ENCODE measurements at regions not wholly inside any gene's neighbourhood (a gene's known extent, or its start where the extent isn't known, plus 50 kb on each side); places are given as distances from the start of the nearest gene placed in this dataset.

- no peak for DNase-seq
- intact Hi-C loops (cut with DNase I; ENCODE audit: low total_unique reads): no loop called here
- no peak overlapping the region for H3K4me3 ChIP-seq
Observed at GRCh38 chr16:64892835-64893785, 228.8 kb downstream of the CDH11 start.

GRCh38 chr16:64889446-64889845 lies 232.4 kb downstream of the CDH11 start:
- no peaks in the 10 kb centered on the region for H3K9me3 ChIP-seq
- DNase-seq: no peak
- TF ChIP-seq CTCF (IDR thresholded peaks at IDR 0.05) (no peak), EP300 (IDR thresholded peaks at IDR 0.05; ENCODE audit: low read depth) (no peak), POLR2AphosphoS5 (IDR thresholded peaks at IDR 0.05) (no peak), POLR2A (IDR thresholded peaks at IDR 0.05) (no peak)
- in situ Hi-C loops (cut with MboI; ENCODE audit: low pct_ligation_motif_present in 1 of 4, low pct_unique_long_range_greater_than_20kb in 1 of 4, low sequenced_read_pairs in 3 of 4): loop anchor here in 1 of 4 donors (25.0 kb wide), 1 partner anchor 102 kb away; no protein-coding TSS in a partner anchor
- no peaks in the 10 kb centered on the region for H3K4me1 ChIP-seq
- intact Hi-C loops (cut with DNase I; ENCODE audit: low total_unique reads): no loop called here
- no peak overlapping the region for H3K4me3 ChIP-seq
- H3K36me3 ChIP-seq: no peaks in the 10 kb centered on the region
- no peaks in the 10 kb centered on the region for H3K27me3 ChIP-seq
- H3K27ac ChIP-seq: no peak overlapping the region
- 74 to 82% methylated on average over 2 of the region's 2 CpGs for WGBS, 2 donors (ENCODE audit: low coverage in 1 of 2)

More at GRCh38 chr16:64892835-64893785, 228.8 kb downstream of the CDH11 start:
- Histone ChIP-seq H3K27me3 (no peaks in the 10 kb centered on the region), H3K36me3 (no peaks in the 10 kb centered on the region), H3K9me3 (no peaks in the 10 kb centered on the region), H3K4me1 (no peaks in the 10 kb centered on the region), H3K27ac (no peak overlapping the region)
- in situ Hi-C loops (cut with MboI; ENCODE audit: low pct_ligation_motif_present in 1 of 4, low pct_unique_long_range_greater_than_20kb in 1 of 4, low sequenced_read_pairs in 3 of 4): loop anchor here in 1 of 4 donors (25.0 kb wide), 1 partner anchor 106 kb away; no protein-coding TSS in a partner anchor
- TF ChIP-seq CTCF (IDR thresholded peaks at IDR 0.05): no peak
- no peak for TF ChIP-seq POLR2AphosphoS5 (IDR thresholded peaks at IDR 0.05)
- TF ChIP-seq EP300 (IDR thresholded peaks at IDR 0.05; ENCODE audit: low read depth): no peak
- no peak for TF ChIP-seq POLR2A (IDR thresholded peaks at IDR 0.05)
- 50 to 60% methylated on average over 11 of the region's 11 CpGs for WGBS, 2 donors (ENCODE audit: low coverage in 1 of 2)

DNA sequence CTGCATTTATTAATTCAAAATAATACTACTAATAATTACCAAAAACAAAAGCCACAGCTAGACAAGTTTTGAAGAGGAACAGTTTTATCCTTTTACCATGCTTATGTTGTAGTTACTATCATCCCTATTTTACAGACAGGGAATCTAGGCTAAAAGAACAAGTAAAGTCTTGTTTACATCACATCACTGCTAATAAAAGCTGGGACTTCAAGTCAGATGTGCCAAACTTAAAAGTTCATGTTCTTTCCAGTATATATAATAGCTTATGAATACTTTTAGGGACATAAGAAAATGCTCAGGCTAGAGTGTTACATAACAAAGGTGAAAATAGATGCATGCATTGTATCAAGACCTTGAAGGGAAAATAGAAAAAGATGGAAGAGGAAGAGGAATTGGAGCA lies 234.2 kb downstream of the CDH11 start:
- no peaks in the 10 kb centered on the region for H3K27me3 ChIP-seq
- in situ Hi-C loops (cut with MboI; ENCODE audit: low pct_ligation_motif_present in 1 of 4, low pct_unique_long_range_greater_than_20kb in 1 of 4, low sequenced_read_pairs in 3 of 4) (loop anchor here in 1 of 4 donors (25.0 kb wide), 1 partner anchor 100 kb away; no protein-coding TSS in a partner anchor), intact Hi-C loops (cut with DNase I; ENCODE audit: low total_unique reads) (no loop called here)
- no peaks in the 10 kb centered on the region for H3K36me3 ChIP-seq
- H3K4me3 ChIP-seq: no peak overlapping the region
- TF ChIP-seq EP300 (IDR thresholded peaks at IDR 0.05; ENCODE audit: low read depth) (no peak), POLR2A (IDR thresholded peaks at IDR 0.05) (no peak), CTCF (IDR thresholded peaks at IDR 0.05) (no peak), POLR2AphosphoS5 (IDR thresholded peaks at IDR 0.05) (no peak)
- no peak for DNase-seq
- no peaks in the 10 kb centered on the region for H3K4me1 ChIP-seq
- H3K9me3 ChIP-seq: no peaks in the 10 kb centered on the region
- no peak overlapping the region for H3K27ac ChIP-seq

DNA sequence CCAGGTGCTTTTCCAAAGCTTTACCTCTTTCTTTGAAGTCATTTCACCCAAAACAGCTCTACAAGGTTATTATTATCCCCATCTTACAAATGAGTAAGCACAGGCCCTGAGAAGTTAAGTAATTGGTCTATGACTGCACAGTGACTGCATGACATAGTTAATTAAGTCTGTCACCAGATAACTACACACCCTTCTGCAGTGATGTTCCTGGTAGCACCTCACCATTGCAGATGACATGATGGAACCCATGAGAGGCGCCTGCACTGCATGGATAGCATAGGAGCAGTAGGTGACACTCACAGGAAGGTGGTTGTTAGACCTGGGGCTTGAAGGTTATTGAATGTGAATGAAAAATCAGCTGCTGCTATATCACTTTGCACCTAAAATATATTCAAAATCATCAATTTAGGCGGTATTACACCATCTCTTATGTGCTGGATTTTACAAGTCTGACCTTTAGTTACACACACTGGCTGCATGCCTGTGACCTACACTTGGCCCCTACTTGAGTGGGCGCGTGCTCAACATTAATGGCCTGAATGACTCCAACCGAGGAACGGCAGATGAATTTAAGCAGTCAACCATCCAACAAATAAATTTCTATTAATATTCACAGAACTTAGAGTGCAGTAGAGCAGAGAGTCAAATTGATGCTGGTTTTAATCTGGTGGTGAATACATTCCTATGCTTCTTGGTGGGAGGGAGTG lies 239.6 kb downstream of the CDH11 start:
- no peaks in the 10 kb centered on the region for H3K36me3 ChIP-seq
- in situ Hi-C loops (cut with MboI; ENCODE audit: low pct_ligation_motif_present in 1 of 4, low pct_unique_long_range_greater_than_20kb in 1 of 4, low sequenced_read_pairs in 3 of 4): loop anchor here in 1 of 4 donors (25.0 kb wide), 1 partner anchor 95 kb away; no protein-coding TSS in a partner anchor
- H3K27ac ChIP-seq: no peak overlapping the region
- TF ChIP-seq CTCF (IDR thresholded peaks at IDR 0.05) (no peak), EP300 (IDR thresholded peaks at IDR 0.05; ENCODE audit: low read depth) (no peak), POLR2AphosphoS5 (IDR thresholded peaks at IDR 0.05) (no peak), POLR2A (IDR thresholded peaks at IDR 0.05) (no peak)
- no peaks in the 10 kb centered on the region for H3K9me3 ChIP-seq
- H3K4me3 ChIP-seq: no peak overlapping the region
- no peaks in the 10 kb centered on the region for H3K4me1 ChIP-seq
- no peaks in the 10 kb centered on the region for H3K27me3 ChIP-seq
- WGBS, 2 donors (ENCODE audit: low coverage in 1 of 2): 73 to 78% methylated on average over 2 to 6 of the region's 6 CpGs
- DNase-seq: no peak
- intact Hi-C loops (cut with DNase I; ENCODE audit: low total_unique reads): no loop called here

All from transverse colon (tissue), 4 donors.